Activated naive CD4-positive, alpha-beta T cell treated with anti-CD3 and anti-CD28 coated beads, Interleukin-2, amount 50 U/mL, for 72 hours (primary cell): ENCODE measurements at regions not wholly inside any gene's neighbourhood (a gene's known extent, or its start where the extent isn't known, plus 50 kb on each side); places are given as distances from the start of the nearest gene placed in this dataset.

Experiments
- ATAC-seq, 2 donors: fragments of 150-1000 bp; cut with Tn5 transposase; 2 replicates each; pipeline ENCODE4 v1.10.0; 2021; ENCODE audit warnings: mild to moderate bottlenecking in 2 of 2, moderate library complexity in 2 of 2
- DNase-seq, 2 donors: peaks; one replicate each; pipeline ENCODE4 v3.0.0; 2021 to 2022; ENCODE audit warnings: low spot score in 2 of 2
- H3K27ac Mint-ChIP-seq, 2 donors: one replicate each; pipeline ENCODE4 v1.8.0; 2022; ENCODE audit warnings: mild to moderate bottlenecking in 2 of 2, mixed read lengths in 2 of 2
- H3K36me3 Mint-ChIP-seq, 2 donors: one replicate each; pipeline ENCODE4 v1.8.0; 2022; ENCODE audit warnings: mixed read lengths in 2 of 2
- H3K9me3 Mint-ChIP-seq, 2 donors: one replicate each; pipeline ENCODE4 v1.8.0; 2022; ENCODE audit warnings: mixed read lengths in 2 of 2

GRCh38 chr6:18335948-18336347 lies 51.2 kb upstream of the RNF144B start:
- no peak overlapping the region for H3K27ac Mint-ChIP-seq
- no peak for DNase-seq
- H3K36me3 Mint-ChIP-seq, result no peaks in the 10 kb centered on the region
- H3K9me3 Mint-ChIP-seq, result no peaks in the 10 kb centered on the region
- no peak for ATAC-seq

GRCh38 chr6:18334251-18334650 lies 52.9 kb upstream of the RNF144B start:
- H3K9me3 Mint-ChIP-seq, result no peaks in the 10 kb centered on the region

GRCh38 chr6:18330548-18331081 lies 56.5 kb upstream of the RNF144B start:
- ATAC-seq (no peak), DNase-seq (no peak)
- H3K36me3 Mint-ChIP-seq, result no peaks in the 10 kb centered on the region
- H3K27ac Mint-ChIP-seq, result no peak overlapping the region
- no peaks in the 10 kb centered on the region for H3K9me3 Mint-ChIP-seq

More at GRCh38 chr6:18334251-18334650, 52.9 kb upstream of the RNF144B start:
- Mint-ChIP-seq H3K36me3 (no peaks in the 10 kb centered on the region), H3K27ac (no peak overlapping the region)
- no peak for ATAC-seq
- DNase-seq, result no peak

- ATAC-seq (no peak), DNase-seq (no peak)
- Mint-ChIP-seq H3K27ac (no peak overlapping the region), H3K36me3 (no peaks in the 10 kb centered on the region), H3K9me3 (no peaks in the 10 kb centered on the region)
Measured at GRCh38 chr6:18329776-18330175, 57.4 kb upstream of the RNF144B start.

- Mint-ChIP-seq H3K36me3 (no peaks in the 10 kb centered on the region), H3K27ac (no peak overlapping the region), H3K9me3 (no peaks in the 10 kb centered on the region)
- ATAC-seq (peak in 1 of 2 donors; percentile 40), DNase-seq (no peak)
Measured at GRCh38 chr6:18328540-18328939, 58.6 kb upstream of the RNF144B start.

GRCh38 chr6:18328070-18328469 lies 59.1 kb upstream of the RNF144B start:
- DNase-seq (no peak), ATAC-seq (no peak)
- Mint-ChIP-seq H3K36me3 (no peaks in the 10 kb centered on the region), H3K27ac (no peak overlapping the region), H3K9me3 (no peaks in the 10 kb centered on the region)

- no peak for ATAC-seq
- DNase-seq, result no peak
- Mint-ChIP-seq H3K36me3 (no peaks in the 10 kb centered on the region), H3K9me3 (no peaks in the 10 kb centered on the region), H3K27ac (no peak overlapping the region)
Measured at GRCh38 chr6:18327626-18328025, 59.5 kb upstream of the RNF144B start.

- H3K36me3 Mint-ChIP-seq, result no peaks in the 10 kb centered on the region
- DNase-seq (no peak), ATAC-seq (no peak)
- H3K9me3 Mint-ChIP-seq, result no peaks in the 10 kb centered on the region
- peak overlapping the region in 1 of 2 donors; percentile 19 for H3K27ac Mint-ChIP-seq
Measured at GRCh38 chr6:18326980-18327379, 60.2 kb upstream of the RNF144B start.

GRCh38 chr6:18326001-18326400 lies 61.1 kb upstream of the RNF144B start:
- Mint-ChIP-seq H3K27ac (no peak overlapping the region), H3K36me3 (no peaks in the 10 kb centered on the region), H3K9me3 (no peaks in the 10 kb centered on the region)
- DNase-seq (no peak), ATAC-seq (no peak)

- no peaks in the 10 kb centered on the region for H3K9me3 Mint-ChIP-seq
- H3K27ac Mint-ChIP-seq, result no peak overlapping the region
- ATAC-seq (no peak), DNase-seq (no peak)
- no peaks in the 10 kb centered on the region for H3K36me3 Mint-ChIP-seq
Measured at GRCh38 chr6:18324706-18325042, 60.3 kb upstream of the DEK start.

- Mint-ChIP-seq H3K9me3 (no peaks in the 10 kb centered on the region), H3K36me3 (no peaks in the 10 kb centered on the region), H3K27ac (no peak overlapping the region)
- ATAC-seq (peak in 1 of 2 donors; percentile 70), DNase-seq (peak in 1 of 2 donors; percentile 6)
Measured at GRCh38 chr6:18323935-18324705, 59.8 kb upstream of the DEK start.

- Mint-ChIP-seq H3K9me3 (no peaks in the 10 kb centered on the region), H3K27ac (no peak overlapping the region), H3K36me3 (no peaks in the 10 kb centered on the region)
- no peak for DNase-seq
- ATAC-seq, result no peak
Measured at GRCh38 chr6:18317850-18318249, 53.5 kb upstream of the DEK start.

GRCh38 chr6:18314317-18314997 lies 50.1 kb upstream of the DEK start:
- no peak for ATAC-seq
- no peaks in the 10 kb centered on the region for H3K9me3 Mint-ChIP-seq
- DNase-seq, result no peak
- no peaks in the 10 kb centered on the region for H3K36me3 Mint-ChIP-seq
- no peak overlapping the region for H3K27ac Mint-ChIP-seq
